HepG2 (cell line): ENCODE measurements at regions not wholly inside any gene's neighbourhood (a gene's known extent, or its start where the extent isn't known, plus 50 kb on each side); places are given as distances from the start of the nearest gene placed in this dataset.

Source experiments
- ARNTL ChIP-seq: sonication (generic); formaldehyde crosslinking; IDR thresholded peaks from 2 replicates; pipeline ENCODE4 v1.4.0; 2020; ENCODE audit warnings: mild to moderate bottlenecking, missing genetic modification reagents
- ATF7-NPFF ChIP-seq: sonication (generic); formaldehyde crosslinking; IDR thresholded peaks from 2 replicates; pipeline ENCODE4 v1.8.1; 2023; ENCODE audit warnings: mild to moderate bottlenecking, low read depth, missing genetic modification reagents, moderate library complexity
- FIP1L1 ChIP-seq: fragments of 200-400 bp; formaldehyde crosslinking; IDR thresholded peaks from 2 replicates; pipeline ENCODE4 v1.6.1; 2018; ENCODE audit warnings: low read depth, mild to moderate bottlenecking, low read length, moderate library complexity, borderline replicate concordance; ENCODE audit not compliant: insufficient read depth
- FOSL1 ChIP-seq: sonication (generic); formaldehyde crosslinking; IDR thresholded peaks from 2 replicates; pipeline ENCODE4 v1.9.0; 2021; ENCODE audit warnings: missing genetic modification reagents, borderline replicate concordance
- FOXO4 ChIP-seq: sonication (generic); formaldehyde crosslinking; conservative IDR thresholded peaks from 2 replicates; pipeline ENCODE4 v1.8.1; 2023; ENCODE audit warnings: missing genetic modification reagents
- HCFC1 ChIP-seq: fragments of 150-350 bp; IDR thresholded peaks from 2 replicates; pipeline ENCODE4 v1.6.1; 2014; ENCODE audit warnings: low read depth, low read length
- HDAC1 ChIP-seq: sonication (generic); formaldehyde crosslinking; IDR thresholded peaks from 2 replicates; pipeline ENCODE4 v1.5.1; 2020; ENCODE audit warnings: mild to moderate bottlenecking, missing genetic modification reagents
- HDAC2 ChIP-seq: sonication (generic); formaldehyde crosslinking; IDR thresholded peaks from 2 replicates; pipeline ENCODE4 v1.4.0; 2020; ENCODE audit warnings: missing genetic modification reagents
- POGZ ChIP-seq: sonication (generic); formaldehyde crosslinking; IDR thresholded peaks from 2 replicates; pipeline ENCODE4 v1.4.0; 2020; ENCODE audit warnings: mild to moderate bottlenecking, missing genetic modification reagents
- RAD21 ChIP-seq: fragments of 450-650 bp; formaldehyde crosslinking; IDR thresholded peaks from 2 replicates; pipeline ENCODE4 v1.5.0; 2020; ENCODE audit warnings: mild to moderate bottlenecking
- SALL2 ChIP-seq: sonication (generic); formaldehyde crosslinking; IDR thresholded peaks from 2 replicates; pipeline ENCODE4 v1.8.1; 2023; ENCODE audit warnings: mild to moderate bottlenecking, missing genetic modification reagents, inconsistent platforms
- SETDB1 ChIP-seq: sonication (generic); formaldehyde crosslinking; IDR thresholded peaks from 2 replicates; pipeline ENCODE4 v1.5.1; 2020; ENCODE audit warnings: missing genetic modification reagents, mild to moderate bottlenecking, borderline replicate concordance
- STAG1 ChIP-seq: sonication (generic); formaldehyde crosslinking; IDR thresholded peaks from 2 replicates; pipeline ENCODE4 v1.4.0; 2020; ENCODE audit warnings: missing genetic modification reagents
- YY1 ChIP-seq: IDR thresholded peaks from 2 replicates; pipeline ENCODE4 v1.6.1; 2011; ENCODE audit warnings: low read length, low read depth, moderate library complexity, mild to moderate bottlenecking; ENCODE audit not compliant: insufficient read depth, insufficient replicate concordance
- ZBTB34 ChIP-seq: sonication (generic); formaldehyde crosslinking; IDR thresholded peaks from 2 replicates; pipeline ENCODE4 v1.8.0; 2022; ENCODE audit warnings: mild to moderate bottlenecking, missing genetic modification reagents
- ZBTB46 ChIP-seq: sonication (generic); formaldehyde crosslinking; IDR thresholded peaks from 2 replicates; pipeline ENCODE4 v1.4.0; 2020; ENCODE audit warnings: mild to moderate bottlenecking, missing genetic modification reagents, borderline replicate concordance
- TF ChIP-seq, protein P1 (sequence below): IDR thresholded peaks from 2 replicates; pipeline ENCODE4 v1.4.0; 2020; ENCODE audit warnings: mild to moderate bottlenecking, missing genetic modification reagents
- TF ChIP-seq, protein P2 (sequence below): sonication (generic); formaldehyde crosslinking; IDR thresholded peaks from 2 replicates; pipeline ENCODE4 v1.5.0; 2020; ENCODE audit warnings: mild to moderate bottlenecking, missing genetic modification reagents

GRCh38 chr4:140252742-140253555, 99.0 kb upstream of the MAML3 start (continued):
- TF ChIP-seq ZBTB46 (CRISPR knock-in tag) (no peak), ARNTL (CRISPR knock-in tag) (no peak), ZBTB34 (no peak), FOXO4 (CRISPR knock-in tag) (no peak), HDAC1 (CRISPR knock-in tag) (no peak), STAG1 (CRISPR knock-in tag) (peak; percentile 74), RAD21 (CRISPR knock-in tag) (peak; percentile 66), YY1 (peak; percentile 38), FOSL1 (CRISPR knock-in tag) (no peak), HCFC1 (no peak), HDAC2 (CRISPR knock-in tag) (no peak), POGZ (CRISPR knock-in tag) (no peak), SALL2 (CRISPR knock-in tag) (no peak), ATF7-NPFF (CRISPR knock-in tag) (no peak; the same call in 1 of the 2 replicates), SETDB1 (no peak), FIP1L1 (no peak)
- TF ChIP-seq, protein P1, sequence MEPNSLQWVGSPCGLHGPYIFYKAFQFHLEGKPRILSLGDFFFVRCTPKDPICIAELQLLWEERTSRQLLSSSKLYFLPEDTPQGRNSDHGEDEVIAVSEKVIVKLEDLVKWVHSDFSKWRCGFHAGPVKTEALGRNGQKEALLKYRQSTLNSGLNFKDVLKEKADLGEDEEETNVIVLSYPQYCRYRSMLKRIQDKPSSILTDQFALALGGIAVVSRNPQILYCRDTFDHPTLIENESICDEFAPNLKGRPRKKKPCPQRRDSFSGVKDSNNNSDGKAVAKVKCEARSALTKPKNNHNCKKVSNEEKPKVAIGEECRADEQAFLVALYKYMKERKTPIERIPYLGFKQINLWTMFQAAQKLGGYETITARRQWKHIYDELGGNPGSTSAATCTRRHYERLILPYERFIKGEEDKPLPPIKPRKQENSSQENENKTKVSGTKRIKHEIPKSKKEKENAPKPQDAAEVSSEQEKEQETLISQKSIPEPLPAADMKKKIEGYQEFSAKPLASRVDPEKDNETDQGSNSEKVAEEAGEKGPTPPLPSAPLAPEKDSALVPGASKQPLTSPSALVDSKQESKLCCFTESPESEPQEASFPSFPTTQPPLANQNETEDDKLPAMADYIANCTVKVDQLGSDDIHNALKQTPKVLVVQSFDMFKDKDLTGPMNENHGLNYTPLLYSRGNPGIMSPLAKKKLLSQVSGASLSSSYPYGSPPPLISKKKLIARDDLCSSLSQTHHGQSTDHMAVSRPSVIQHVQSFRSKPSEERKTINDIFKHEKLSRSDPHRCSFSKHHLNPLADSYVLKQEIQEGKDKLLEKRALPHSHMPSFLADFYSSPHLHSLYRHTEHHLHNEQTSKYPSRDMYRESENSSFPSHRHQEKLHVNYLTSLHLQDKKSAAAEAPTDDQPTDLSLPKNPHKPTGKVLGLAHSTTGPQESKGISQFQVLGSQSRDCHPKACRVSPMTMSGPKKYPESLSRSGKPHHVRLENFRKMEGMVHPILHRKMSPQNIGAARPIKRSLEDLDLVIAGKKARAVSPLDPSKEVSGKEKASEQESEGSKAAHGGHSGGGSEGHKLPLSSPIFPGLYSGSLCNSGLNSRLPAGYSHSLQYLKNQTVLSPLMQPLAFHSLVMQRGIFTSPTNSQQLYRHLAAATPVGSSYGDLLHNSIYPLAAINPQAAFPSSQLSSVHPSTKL (CRISPR knock-in tag): no peak
- TF ChIP-seq, protein P2, sequence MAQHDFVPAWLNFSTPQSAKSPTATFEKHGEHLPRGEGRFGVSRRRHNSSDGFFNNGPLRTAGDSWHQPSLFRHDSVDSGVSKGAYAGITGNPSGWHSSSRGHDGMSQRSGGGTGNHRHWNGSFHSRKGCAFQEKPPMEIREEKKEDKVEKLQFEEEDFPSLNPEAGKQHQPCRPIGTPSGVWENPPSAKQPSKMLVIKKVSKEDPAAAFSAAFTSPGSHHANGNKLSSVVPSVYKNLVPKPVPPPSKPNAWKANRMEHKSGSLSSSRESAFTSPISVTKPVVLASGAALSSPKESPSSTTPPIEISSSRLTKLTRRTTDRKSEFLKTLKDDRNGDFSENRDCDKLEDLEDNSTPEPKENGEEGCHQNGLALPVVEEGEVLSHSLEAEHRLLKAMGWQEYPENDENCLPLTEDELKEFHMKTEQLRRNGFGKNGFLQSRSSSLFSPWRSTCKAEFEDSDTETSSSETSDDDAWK (CRISPR knock-in tag): no peak
